ENCODE measurements at regions not wholly inside any gene's neighbourhood (a gene's known extent, or its start where the extent isn't known, plus 50 kb on each side); places are given as distances from the start of the nearest gene placed in this dataset.
A peak's percentile ranks its signal among the peaks of the same experiment; 100 is the strongest.

DNA sequence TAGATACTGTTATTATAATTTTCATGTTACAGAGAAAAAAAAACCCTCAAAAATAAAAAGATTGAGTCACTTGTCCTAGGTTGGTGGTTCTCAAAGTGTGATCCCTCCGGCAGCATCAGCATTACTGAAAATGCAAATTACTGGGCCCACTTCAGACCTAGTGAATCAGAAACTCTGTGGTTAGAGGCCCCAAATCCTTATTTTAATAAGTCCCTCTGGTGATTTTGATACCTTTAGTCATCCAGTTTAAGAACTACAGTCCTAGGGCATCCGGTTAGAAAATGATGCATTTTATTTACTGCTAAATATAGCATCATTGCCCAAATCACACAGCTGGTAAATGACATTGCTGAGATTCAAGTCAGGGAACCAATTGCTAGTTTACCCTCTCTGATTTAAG, 203.7 kb upstream of the RUNX1 start:
- Histone ChIP-seq H3K27me3 (no peaks in the 10 kb centered on the region), H3K36me3 (no peaks in the 10 kb centered on the region), H3K9me3 (no peaks in the 10 kb centered on the region), H3K4me1 (peaks cover 23% of the 10 kb centered on the region), H3K27ac (no peak overlapping the region), H3K4me3 (no peak overlapping the region)
- 87% methylated on average over 2 of the region's 2 CpGs for WGBS
- TF ChIP-seq EP300 (IDR thresholded peaks at IDR 0.05) = no peak
- no peak for TF ChIP-seq POLR2AphosphoS5 (IDR thresholded peaks at IDR 0.05)
- no peak for TF ChIP-seq POLR2A (IDR thresholded peaks at IDR 0.05)
- no peak for TF ChIP-seq CTCF (IDR thresholded peaks at IDR 0.05)
- DNase-seq (ENCODE audit: low spot score in 2 of 2) = no peak

DNA sequence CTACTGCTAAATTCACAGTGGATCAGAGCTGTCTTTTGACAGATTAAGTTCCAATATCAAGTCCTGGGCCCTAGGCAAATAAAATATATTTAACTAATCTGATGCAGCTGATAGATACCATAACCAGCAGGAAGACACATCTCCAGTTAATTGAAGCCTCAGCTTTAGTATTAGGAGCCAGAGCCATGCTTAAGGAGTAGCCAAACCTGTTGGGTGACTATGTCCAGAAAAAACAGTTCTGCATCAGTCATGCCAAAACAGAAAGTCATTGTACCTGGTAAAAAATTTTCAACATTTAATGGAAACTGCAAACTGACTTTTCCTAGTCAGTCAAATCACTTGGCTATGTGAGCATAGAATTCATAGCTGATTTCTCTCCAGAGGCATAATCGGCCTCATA, 200.5 kb upstream of the RUNX1 start:
- no peak overlapping the region for H3K27ac ChIP-seq
- H3K4me3 ChIP-seq = no peak overlapping the region
- H3K4me1 ChIP-seq = peaks cover 7% of the 10 kb centered on the region
- WGBS = 82% methylated on average over 1 of the region's 1 CpG
- TF ChIP-seq CTCF (IDR thresholded peaks at IDR 0.05) = no peak
- TF ChIP-seq POLR2AphosphoS5 (IDR thresholded peaks at IDR 0.05) = no peak
- TF ChIP-seq EP300 (IDR thresholded peaks at IDR 0.05) = no peak
- TF ChIP-seq POLR2A (IDR thresholded peaks at IDR 0.05) = no peak
- H3K27me3 ChIP-seq = no peaks in the 10 kb centered on the region
- no peaks in the 10 kb centered on the region for H3K36me3 ChIP-seq
- no peak for DNase-seq (ENCODE audit: low spot score in 2 of 2)
- no peaks in the 10 kb centered on the region for H3K9me3 ChIP-seq

DNA sequence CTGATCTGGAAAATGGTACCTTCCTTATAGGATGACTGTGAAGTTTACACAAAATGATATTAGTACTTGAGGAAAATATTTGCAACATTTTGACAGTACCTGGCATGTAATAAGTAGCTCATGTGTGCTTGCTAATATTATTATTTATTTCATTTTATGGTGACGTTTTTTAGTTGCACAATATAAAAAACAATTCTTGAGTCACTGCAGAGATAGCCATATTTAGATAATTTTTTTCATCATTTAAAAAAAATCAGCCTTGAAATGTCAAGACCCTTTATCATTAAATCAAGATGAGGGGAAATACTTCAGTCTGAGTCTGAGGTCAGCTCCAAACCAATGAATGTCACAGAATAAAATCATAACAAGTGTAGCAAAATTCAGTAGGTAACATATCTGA, 196.8 kb upstream of the RUNX1 start:
- no peaks in the 10 kb centered on the region for H3K36me3 ChIP-seq
- TF ChIP-seq POLR2AphosphoS5 (IDR thresholded peaks at IDR 0.05) = no peak
- no peak for TF ChIP-seq EP300 (IDR thresholded peaks at IDR 0.05)
- no peak for TF ChIP-seq CTCF (IDR thresholded peaks at IDR 0.05)
- TF ChIP-seq POLR2A (IDR thresholded peaks at IDR 0.05) = no peak
- 68% methylated on average over 1 of the region's 1 CpG for WGBS

DNA sequence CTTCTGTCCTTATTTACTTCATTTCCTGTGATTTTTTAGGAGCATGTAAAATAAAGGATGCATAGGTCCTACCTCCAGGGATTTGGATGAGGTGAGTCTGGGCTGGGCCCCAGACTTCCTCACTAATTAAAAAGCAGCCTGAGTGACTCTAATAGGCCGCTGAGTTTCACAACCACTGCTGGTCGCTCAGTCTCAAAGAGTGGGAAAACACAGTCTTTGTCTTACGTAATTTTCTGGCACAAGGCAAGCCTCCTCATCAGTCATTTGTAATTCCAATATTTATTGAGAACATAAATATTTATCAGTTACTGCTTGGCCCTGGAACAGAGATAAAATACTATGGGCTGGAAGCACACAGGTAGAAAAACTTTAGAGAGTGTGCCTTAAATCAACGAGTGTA, 195.4 kb upstream of the RUNX1 start:
- no peaks in the 10 kb centered on the region for H3K27me3 ChIP-seq
- no peaks in the 10 kb centered on the region for H3K36me3 ChIP-seq
- H3K4me1 ChIP-seq = peaks cover 7% of the 10 kb centered on the region
- H3K4me3 ChIP-seq = no peak overlapping the region
- DNase-seq (ENCODE audit: low spot score in 2 of 2) = no peak
- no peaks in the 10 kb centered on the region for H3K9me3 ChIP-seq
- no peak for TF ChIP-seq EP300 (IDR thresholded peaks at IDR 0.05)
- no peak for TF ChIP-seq CTCF (IDR thresholded peaks at IDR 0.05)
- H3K27ac ChIP-seq = peak overlapping the region; percentile 13
- 40% methylated on average over 4 of the region's 4 CpGs for WGBS

More for the DNA sequence above, 196.8 kb upstream of the RUNX1 start:
- Histone ChIP-seq H3K27ac (no peak overlapping the region), H3K4me3 (no peak overlapping the region), H3K27me3 (no peaks in the 10 kb centered on the region), H3K9me3 (no peaks in the 10 kb centered on the region), H3K4me1 (peaks cover 4% of the 10 kb centered on the region)
- DNase-seq (ENCODE audit: low spot score in 2 of 2) = no peak

DNA sequence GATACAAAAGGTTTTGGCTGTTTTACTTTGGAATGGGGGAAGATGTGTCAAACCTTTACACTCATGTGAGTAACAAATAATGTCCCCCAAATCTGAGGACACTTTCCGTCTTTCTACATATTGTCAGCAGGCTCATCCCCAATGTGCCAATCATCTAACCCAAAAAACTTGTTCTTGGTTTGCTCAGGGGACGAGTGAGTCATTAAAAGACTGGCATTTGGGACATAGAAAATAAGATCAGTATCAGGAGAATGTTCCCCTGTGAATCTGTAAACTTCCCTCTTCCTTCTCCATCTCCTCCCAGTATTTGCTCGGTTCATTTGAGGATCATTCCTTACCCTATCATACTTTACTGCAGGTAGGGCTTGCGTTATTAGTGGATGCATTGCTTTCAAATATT, 194.1 kb upstream of the RUNX1 start:
- Histone ChIP-seq H3K9me3 (no peaks in the 10 kb centered on the region), H3K4me3 (no peak overlapping the region), H3K27me3 (no peaks in the 10 kb centered on the region), H3K4me1 (peaks cover 9% of the 10 kb centered on the region), H3K36me3 (no peaks in the 10 kb centered on the region), H3K27ac (no peak overlapping the region)
- TF ChIP-seq EP300 (IDR thresholded peaks at IDR 0.05) = no peak
- TF ChIP-seq POLR2AphosphoS5 (IDR thresholded peaks at IDR 0.05) = no peak
- no peak for TF ChIP-seq CTCF (IDR thresholded peaks at IDR 0.05)
- no peak for TF ChIP-seq POLR2A (IDR thresholded peaks at IDR 0.05)
- whole genome bisulfite sequencing = 73% methylated on average over 4 of the region's 4 CpGs
- no peak for DNase-seq (ENCODE audit: low spot score in 2 of 2)

Measured in suprapubic skin (tissue), 4 donors.